HG03354 (cell line): ENCODE measurements at regions not wholly inside any gene's neighbourhood (a gene's known extent, or its start where the extent isn't known, plus 50 kb on each side); places are given as distances from the start of the nearest gene placed in this dataset.

Experiments
- ATAC-seq: cut with Tn5 transposase; IDR thresholded peaks from one replicate; pipeline ENCODE4 v1.9.1; 2021; ENCODE audit warnings: mild to moderate bottlenecking; ENCODE audit not compliant: unreplicated experiment, poor library complexity, severe bottlenecking

GRCh38 chr7:41809529-41809939 is 106.6 kb upstream of the INHBA start:
- ATAC-seq, result no peak

- ATAC-seq, result no peak
Measured at GRCh38 chr7:41809116-41809515, 106.2 kb upstream of the INHBA start.

GRCh38 chr7:41808541-41808940 is 105.7 kb upstream of the INHBA start:
- ATAC-seq, result no peak

GRCh38 chr7:41803569-41803968 is 100.7 kb upstream of the INHBA start:
- no peak for ATAC-seq

GRCh38 chr7:41796331-41796730 is 93.4 kb upstream of the INHBA start:
- ATAC-seq, result no peak

GRCh38 chr7:41795276-41795833 is 92.5 kb upstream of the INHBA start:
- ATAC-seq, result no peak

GRCh38 chr7:41793556-41793955 is 90.7 kb upstream of the INHBA start:
- ATAC-seq, result no peak

- no peak for ATAC-seq
Measured at GRCh38 chr7:41792120-41792519, 89.2 kb upstream of the INHBA start.

- ATAC-seq, result no peak
Measured at GRCh38 chr7:41788556-41788955, 85.7 kb upstream of the INHBA start.

GRCh38 chr7:41787651-41788350 is 84.9 kb upstream of the INHBA start:
- ATAC-seq, result no peak

GRCh38 chr7:41786944-41787343 is 84.1 kb upstream of the INHBA start:
- no peak for ATAC-seq

- no peak for ATAC-seq
Measured at GRCh38 chr7:41786404-41786803, 83.5 kb upstream of the INHBA start.

GRCh38 chr7:41785840-41786239 is 83.0 kb upstream of the INHBA start:
- no peak for ATAC-seq

GRCh38 chr7:41785265-41785664 is 82.4 kb upstream of the INHBA start:
- ATAC-seq, result no peak

- no peak for ATAC-seq
Measured at GRCh38 chr7:41779918-41780317, 77.0 kb upstream of the INHBA start.

GRCh38 chr7:41777894-41778596 is 75.2 kb upstream of the INHBA start:
- ATAC-seq, result no peak

- no peak for ATAC-seq
Measured at GRCh38 chr7:41774966-41775365, 72.1 kb upstream of the INHBA start.

GRCh38 chr7:41773756-41774155 is 70.9 kb upstream of the INHBA start:
- ATAC-seq, result no peak

- ATAC-seq, result no peak
Measured at GRCh38 chr7:41771717-41772116, 68.8 kb upstream of the INHBA start.

- no peak for ATAC-seq
Measured at GRCh38 chr7:41769162-41769561, 66.3 kb upstream of the INHBA start.

GRCh38 chr7:41763626-41764025 is 60.7 kb upstream of the INHBA start:
- no peak for ATAC-seq
